ENCODE measurements at regions not wholly inside any gene's neighbourhood (a gene's known extent, or its start where the extent isn't known, plus 50 kb on each side); places are given as distances from the start of the nearest gene placed in this dataset.

DNA sequence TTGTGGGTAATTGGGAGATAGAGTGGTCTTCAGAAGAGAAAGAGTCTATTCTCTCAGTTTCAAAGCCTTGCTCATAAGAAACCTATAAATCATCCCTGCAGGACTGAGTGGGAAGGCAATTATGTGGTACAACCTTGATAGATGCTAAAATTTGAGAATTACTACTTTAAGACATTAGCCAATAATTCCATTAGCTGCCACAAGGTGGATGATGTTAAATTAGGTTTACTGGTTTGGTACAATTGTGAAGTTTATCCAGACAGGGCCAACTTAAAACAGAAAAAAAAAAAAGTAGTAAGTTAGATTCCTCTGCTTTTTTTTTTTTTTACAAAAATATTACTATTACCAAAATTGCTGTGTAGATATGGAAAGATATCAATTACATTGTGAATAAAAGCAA lies 73.2 kb upstream of the AMOT start:
- no TSS peak for BruUV-seq (replicated peaks)
- H3K79me2 ChIP-seq (ENCODE audit: insufficient read depth, low read depth, low read length): no peaks in the 10 kb centered on the region
- no peak overlapping the region for H3K4me3 ChIP-seq (ENCODE audit: low read depth, low read length, poor library complexity, severe bottlenecking)
- H3K9me3 ChIP-seq (ENCODE audit: low read length): no peaks in the 10 kb centered on the region
- no peak overlapping the region for H3K27ac ChIP-seq (ENCODE audit: low read depth, low read length, poor library complexity, severe bottlenecking)
- no peaks in the 10 kb centered on the region for H3K4me1 ChIP-seq (ENCODE audit: insufficient read depth, low read length, poor library complexity, severe bottlenecking)
- H4K20me1 ChIP-seq (ENCODE audit: insufficient read depth, low read length): no peaks in the 10 kb centered on the region
- H2AFZ ChIP-seq (ENCODE audit: low read length): no peak overlapping the region
- H3K9me2 ChIP-seq (ENCODE audit: insufficient read depth, low read length): no peaks in the 10 kb centered on the region
- no peak for TF ChIP-seq EZH2phosphoT487 (IDR thresholded peaks at IDR 0.05; ENCODE audit: borderline replicate concordance, low read depth, low read length)
- TF ChIP-seq, protein P1, sequence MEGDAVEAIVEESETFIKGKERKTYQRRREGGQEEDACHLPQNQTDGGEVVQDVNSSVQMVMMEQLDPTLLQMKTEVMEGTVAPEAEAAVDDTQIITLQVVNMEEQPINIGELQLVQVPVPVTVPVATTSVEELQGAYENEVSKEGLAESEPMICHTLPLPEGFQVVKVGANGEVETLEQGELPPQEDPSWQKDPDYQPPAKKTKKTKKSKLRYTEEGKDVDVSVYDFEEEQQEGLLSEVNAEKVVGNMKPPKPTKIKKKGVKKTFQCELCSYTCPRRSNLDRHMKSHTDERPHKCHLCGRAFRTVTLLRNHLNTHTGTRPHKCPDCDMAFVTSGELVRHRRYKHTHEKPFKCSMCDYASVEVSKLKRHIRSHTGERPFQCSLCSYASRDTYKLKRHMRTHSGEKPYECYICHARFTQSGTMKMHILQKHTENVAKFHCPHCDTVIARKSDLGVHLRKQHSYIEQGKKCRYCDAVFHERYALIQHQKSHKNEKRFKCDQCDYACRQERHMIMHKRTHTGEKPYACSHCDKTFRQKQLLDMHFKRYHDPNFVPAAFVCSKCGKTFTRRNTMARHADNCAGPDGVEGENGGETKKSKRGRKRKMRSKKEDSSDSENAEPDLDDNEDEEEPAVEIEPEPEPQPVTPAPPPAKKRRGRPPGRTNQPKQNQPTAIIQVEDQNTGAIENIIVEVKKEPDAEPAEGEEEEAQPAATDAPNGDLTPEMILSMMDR (conservative IDR thresholded peaks at IDR 0.05; ENCODE audit: low read length): no peak
- no peaks in the 10 kb centered on the region for H3K36me3 ChIP-seq (ENCODE audit: insufficient read depth, low read length)
- DNase-seq (ENCODE audit: low spot score): no peak
- intact Hi-C loops (cut with micrococcal nuclease; ENCODE audit: unreplicated experiment): no loop called here
- ChIA-PET POLR2A (interaction anchor here (0.7 kb wide), 1 partner anchor 714 kb away, joined by 6 read pairs; no protein-coding TSS in a partner anchor), CTCF (ENCODE audit: unreplicated experiment) (no interaction called here)
- H3K4me2 ChIP-seq (ENCODE audit: low read length): no peak overlapping the region

DNA sequence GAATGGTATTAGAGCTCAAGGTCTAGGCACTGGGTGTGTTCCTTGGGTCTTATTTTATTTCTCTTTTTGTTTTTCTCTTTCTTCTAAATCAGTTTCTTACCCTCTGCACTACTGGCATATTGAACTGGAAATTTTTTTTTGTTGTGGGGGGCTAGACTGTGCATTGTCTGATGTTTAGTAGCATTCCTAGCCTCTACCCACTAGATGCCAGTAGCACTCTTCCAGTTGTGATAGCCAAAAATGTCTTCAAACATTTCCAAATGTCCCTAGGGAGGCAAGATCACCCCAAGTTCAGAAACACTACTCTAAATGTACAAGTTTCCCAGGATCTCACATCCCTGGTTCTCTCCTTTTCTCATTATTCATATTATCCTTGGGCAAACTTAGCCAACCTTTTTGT lies 69.8 kb upstream of the AMOT start:
- POLR2A ChIA-PET: no interaction called here
- Histone ChIP-seq H3K4me1 (ENCODE audit: insufficient read depth, low read length, poor library complexity, severe bottlenecking) (no peaks in the 10 kb centered on the region), H3K27ac (ENCODE audit: low read depth, low read length, poor library complexity, severe bottlenecking) (no peak overlapping the region), H3K9me3 (ENCODE audit: low read length) (no peaks in the 10 kb centered on the region), H3K79me2 (ENCODE audit: insufficient read depth, low read depth, low read length) (no peaks in the 10 kb centered on the region), H3K36me3 (ENCODE audit: insufficient read depth, low read length) (no peaks in the 10 kb centered on the region), H4K20me1 (ENCODE audit: insufficient read depth, low read length) (no peaks in the 10 kb centered on the region), H3K4me2 (ENCODE audit: low read length) (no peak overlapping the region), H3K9me2 (ENCODE audit: insufficient read depth, low read length) (no peaks in the 10 kb centered on the region), H2AFZ (ENCODE audit: low read length) (no peak overlapping the region), H3K4me3 (ENCODE audit: low read depth, low read length, poor library complexity, severe bottlenecking) (no peak overlapping the region)
- CTCF ChIA-PET (ENCODE audit: unreplicated experiment): no interaction called here
- no peak for DNase-seq (ENCODE audit: low spot score)
- BruUV-seq (replicated peaks): no TSS peak
- TF ChIP-seq EZH2phosphoT487 (IDR thresholded peaks at IDR 0.05; ENCODE audit: borderline replicate concordance, low read depth, low read length): no peak
- TF ChIP-seq, protein P1 (conservative IDR thresholded peaks at IDR 0.05; ENCODE audit: low read length): no peak
- intact Hi-C loops (cut with micrococcal nuclease; ENCODE audit: unreplicated experiment): no loop called here

DNA sequence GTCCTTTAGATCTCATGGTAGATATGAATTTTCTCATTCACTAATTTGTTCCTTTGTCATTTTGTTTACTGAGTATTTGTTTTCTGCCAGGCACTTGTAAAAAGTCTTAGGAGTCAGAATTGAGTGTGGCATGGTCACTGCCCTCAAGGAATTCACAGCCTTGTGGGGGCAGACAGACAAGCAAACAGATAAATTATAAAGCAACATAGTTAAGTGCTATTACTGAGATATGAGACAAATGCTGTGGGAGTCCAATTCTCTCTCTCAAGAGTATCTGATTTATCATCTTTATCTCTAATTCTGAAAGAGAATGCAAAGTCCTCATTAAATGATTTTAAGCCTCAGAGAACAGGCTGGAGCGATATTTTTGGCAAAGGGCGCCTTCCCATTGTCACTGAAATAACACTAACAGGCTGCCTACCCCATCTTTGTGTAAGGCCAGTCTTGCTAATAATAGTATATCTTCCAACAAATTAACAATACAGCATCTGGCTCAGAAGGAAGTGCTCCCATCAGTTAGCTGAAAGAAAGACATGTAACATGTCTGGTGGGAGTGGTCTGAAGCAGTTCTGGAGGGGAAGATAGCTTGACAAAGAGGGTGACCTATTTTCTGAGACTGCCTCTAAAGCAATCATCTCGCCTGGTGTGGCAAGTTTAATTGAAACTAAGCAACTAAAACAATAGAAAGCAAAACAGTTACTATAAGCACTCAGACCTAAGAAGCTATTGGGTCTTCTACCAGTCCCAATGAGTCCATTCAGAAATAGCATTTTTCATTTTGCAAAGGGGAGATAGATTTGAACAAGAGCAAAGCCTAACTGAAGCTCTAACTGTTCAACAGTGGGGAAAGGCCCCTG lies 61.5 kb upstream of the AMOT start:
- BruUV-seq (replicated peaks): no TSS peak
- Histone ChIP-seq H3K36me3 (ENCODE audit: insufficient read depth, low read length) (no peaks in the 10 kb centered on the region), H3K9me3 (ENCODE audit: low read length) (no peaks in the 10 kb centered on the region), H4K20me1 (ENCODE audit: insufficient read depth, low read length) (no peaks in the 10 kb centered on the region), H3K79me2 (ENCODE audit: insufficient read depth, low read depth, low read length) (no peaks in the 10 kb centered on the region), H3K4me1 (ENCODE audit: insufficient read depth, low read length, poor library complexity, severe bottlenecking) (no peaks in the 10 kb centered on the region), H3K27ac (ENCODE audit: low read depth, low read length, poor library complexity, severe bottlenecking) (no peak overlapping the region), H3K4me3 (ENCODE audit: low read depth, low read length, poor library complexity, severe bottlenecking) (no peak overlapping the region), H3K9me2 (ENCODE audit: insufficient read depth, low read length) (no peaks in the 10 kb centered on the region), H3K4me2 (ENCODE audit: low read length) (no peak overlapping the region), H2AFZ (ENCODE audit: low read length) (no peak overlapping the region)
- intact Hi-C loops (cut with micrococcal nuclease; ENCODE audit: unreplicated experiment): no loop called here
- no peak for TF ChIP-seq EZH2phosphoT487 (IDR thresholded peaks at IDR 0.05; ENCODE audit: borderline replicate concordance, low read depth, low read length)
- TF ChIP-seq, protein P1 (conservative IDR thresholded peaks at IDR 0.05; ENCODE audit: low read length): no peak
- no peak for DNase-seq (ENCODE audit: low spot score)
- CTCF ChIA-PET (ENCODE audit: unreplicated experiment): no interaction called here
- POLR2A ChIA-PET: no interaction called here

Measured in OCI-LY7 (cell line).